NCI-H774 (cell line): ENCODE measurements at regions not wholly inside any gene's neighbourhood (a gene's known extent, or its start where the extent isn't known, plus 50 kb on each side); places are given as distances from the start of the nearest gene placed in this dataset.
A peak's percentile ranks its signal among the peaks of the same experiment; 100 is the strongest.

Source experiments
- DNase-seq: peaks from one replicate; lab custom pipeline; 2025; lab: John Stamatoyannopoulos, UW

- DNase-seq: no peak
Measured at GRCh38 chr2:180143633-180144337, 136.7 kb upstream of the CWC22 start.

- no peak for DNase-seq
Measured at GRCh38 chr2:180141600-180141999, 134.5 kb upstream of the CWC22 start.

- DNase-seq: no peak
Measured at GRCh38 chr2:180133736-180134135, 126.6 kb upstream of the CWC22 start.

GRCh38 chr2:180130403-180130802 is 123.3 kb upstream of the CWC22 start:
- no peak for DNase-seq

- DNase-seq: no peak
Measured at GRCh38 chr2:180128861-180129260, 121.8 kb upstream of the CWC22 start.

- peak; percentile 80 for DNase-seq
Measured at GRCh38 chr2:180125245-180125962, 118.3 kb upstream of the CWC22 start.

GRCh38 chr2:180124273-180125139 is 117.4 kb upstream of the CWC22 start:
- peak; percentile 64 for DNase-seq

- no peak for DNase-seq
Measured at GRCh38 chr2:180122874-180123273, 115.8 kb upstream of the CWC22 start.

GRCh38 chr2:180115675-180116074 is 108.6 kb upstream of the CWC22 start:
- no peak for DNase-seq

- DNase-seq: no peak
Measured at GRCh38 chr2:180115269-180115668, 108.2 kb upstream of the CWC22 start.

- DNase-seq: no peak
Measured at GRCh38 chr2:180111901-180112300, 104.8 kb upstream of the CWC22 start.

GRCh38 chr2:180110469-180110868 is 103.4 kb upstream of the CWC22 start:
- DNase-seq: no peak

- DNase-seq: no peak
Measured at GRCh38 chr2:180101846-180102245, 94.7 kb upstream of the CWC22 start.

GRCh38 chr2:180099308-180099707 is 92.2 kb upstream of the CWC22 start:
- no peak for DNase-seq

- DNase-seq: no peak
Measured at GRCh38 chr2:180085144-180085543, 78.0 kb upstream of the CWC22 start.

GRCh38 chr2:180077295-180077906 is 70.3 kb upstream of the CWC22 start:
- no peak for DNase-seq

- DNase-seq: no peak
Measured at GRCh38 chr2:180075870-180076269, 68.8 kb upstream of the CWC22 start.

GRCh38 chr2:180071797-180072196 is 64.7 kb upstream of the CWC22 start:
- no peak for DNase-seq

- DNase-seq: no peak
Measured at GRCh38 chr2:180063494-180064092, 56.5 kb upstream of the CWC22 start.

GRCh38 chr2:180062178-180062577 is 55.1 kb upstream of the CWC22 start:
- no peak for DNase-seq

GRCh38 chr2:180061546-180061945 is 54.4 kb upstream of the CWC22 start:
- no peak for DNase-seq

- no peak for DNase-seq
Measured at GRCh38 chr2:180061085-180061484, 54.0 kb upstream of the CWC22 start.
